Activated CD8-positive, alpha-beta memory T cell treated with anti-CD3 and anti-CD28 coated beads, Interleukin-2, amount 50 U/mL, for 48 hours (primary cell): ENCODE measurements at regions not wholly inside any gene's neighbourhood (a gene's known extent, or its start where the extent isn't known, plus 50 kb on each side); places are given as distances from the start of the nearest gene placed in this dataset.

Experiments used
- DNase-seq: peaks from one replicate; pipeline ENCODE4 v3.0.0-alpha.2; 2020

- no peak for DNase-seq
Measured at GRCh38 chr1:110763149-110763548, 88.4 kb upstream of the KCNA3 start.

- no peak for DNase-seq
Measured at GRCh38 chr1:110760321-110760720, 85.6 kb upstream of the KCNA3 start.

GRCh38 chr1:110756506-110756905 is 81.8 kb upstream of the KCNA3 start:
- no peak for DNase-seq

- no peak for DNase-seq
Measured at GRCh38 chr1:110752941-110753725, 78.4 kb upstream of the KCNA3 start.

- no peak for DNase-seq
Measured at GRCh38 chr1:110750562-110750961, 75.8 kb upstream of the KCNA3 start.

- DNase-seq: no peak
Measured at GRCh38 chr1:110749960-110750359, 75.2 kb upstream of the KCNA3 start.

DNA sequence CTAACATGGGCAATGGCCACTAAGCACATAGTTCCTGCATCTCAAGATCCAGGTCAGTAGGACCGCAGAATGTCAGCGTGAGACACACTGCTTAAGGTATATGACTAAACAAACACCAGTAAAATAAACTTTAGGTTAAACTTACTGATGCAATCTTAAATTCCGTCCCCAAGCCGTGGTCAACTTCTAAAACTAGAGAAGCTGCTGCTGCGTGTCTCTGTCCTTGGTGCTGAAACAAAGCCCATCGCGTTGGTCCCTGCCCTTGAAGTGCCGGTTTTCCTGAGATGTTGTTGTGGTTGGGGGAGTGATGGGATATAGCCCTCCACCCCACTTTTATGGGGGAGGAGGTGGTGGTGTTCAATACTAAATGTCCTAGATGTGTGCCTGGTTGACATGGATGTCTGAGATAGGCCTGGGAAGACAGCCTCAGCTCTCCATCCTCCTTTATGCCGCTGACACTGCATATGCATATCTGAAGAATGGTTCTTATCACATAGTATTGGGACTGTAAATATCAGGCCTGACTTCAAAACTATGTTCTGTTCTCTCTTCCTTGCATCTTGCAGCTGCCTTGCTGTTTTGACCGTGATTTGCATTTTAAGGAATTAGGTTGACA is 72.0 kb upstream of the KCNA3 start:
- DNase-seq: peak; percentile 72

DNA sequence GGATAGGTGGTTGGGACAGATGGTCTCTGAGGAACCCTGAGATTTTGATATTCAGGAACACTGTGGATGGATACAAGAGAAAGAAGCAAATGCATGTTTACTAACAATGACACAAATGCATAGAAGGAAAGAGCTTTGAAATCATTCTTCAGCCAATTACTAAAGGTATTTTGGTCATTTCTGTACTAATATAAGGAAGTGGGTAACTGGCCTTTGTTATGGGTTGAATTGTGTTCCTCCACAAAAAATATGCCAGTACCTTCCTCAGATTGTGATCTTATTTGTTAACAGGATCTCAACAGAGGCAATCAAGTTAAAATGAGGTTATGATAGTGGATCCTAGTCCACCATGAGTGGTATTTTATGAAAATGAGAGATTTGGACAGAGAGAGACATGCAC is 68.7 kb upstream of the KCNA3 start:
- DNase-seq: no peak

DNA sequence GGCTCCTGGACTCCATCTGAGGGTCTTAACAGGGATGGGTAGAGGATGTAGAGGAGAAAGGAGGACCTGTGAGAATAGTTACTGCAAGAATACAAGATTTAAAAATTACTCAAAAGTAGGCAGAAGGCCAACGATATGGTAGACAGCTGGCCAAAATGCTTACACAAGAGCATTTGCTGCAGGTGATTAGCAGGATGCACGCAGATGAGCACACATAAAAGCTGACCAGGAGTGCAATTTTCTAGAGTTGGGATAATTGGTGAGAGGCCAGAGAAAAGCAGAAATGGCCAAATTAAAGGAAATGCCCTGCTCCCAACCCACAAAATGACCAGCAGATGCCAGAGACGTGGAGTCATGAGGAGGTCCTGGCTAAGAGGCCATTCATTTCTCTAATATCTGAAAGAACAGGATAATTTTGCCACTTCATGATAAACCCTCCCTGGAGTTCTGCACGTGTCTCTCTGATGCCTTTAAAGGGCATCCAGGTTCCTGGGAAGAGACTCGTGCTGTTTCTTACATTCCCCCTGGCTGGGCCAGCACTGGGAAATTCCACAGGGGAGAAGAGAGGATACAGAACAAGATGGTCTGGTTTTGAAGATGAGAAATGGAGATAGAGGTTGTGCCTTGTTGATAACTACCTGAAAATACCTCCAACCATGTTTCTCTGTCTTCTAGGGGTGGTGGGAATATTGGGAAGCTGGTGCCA is 62.3 kb upstream of the KCNA3 start:
- no peak for DNase-seq

DNA sequence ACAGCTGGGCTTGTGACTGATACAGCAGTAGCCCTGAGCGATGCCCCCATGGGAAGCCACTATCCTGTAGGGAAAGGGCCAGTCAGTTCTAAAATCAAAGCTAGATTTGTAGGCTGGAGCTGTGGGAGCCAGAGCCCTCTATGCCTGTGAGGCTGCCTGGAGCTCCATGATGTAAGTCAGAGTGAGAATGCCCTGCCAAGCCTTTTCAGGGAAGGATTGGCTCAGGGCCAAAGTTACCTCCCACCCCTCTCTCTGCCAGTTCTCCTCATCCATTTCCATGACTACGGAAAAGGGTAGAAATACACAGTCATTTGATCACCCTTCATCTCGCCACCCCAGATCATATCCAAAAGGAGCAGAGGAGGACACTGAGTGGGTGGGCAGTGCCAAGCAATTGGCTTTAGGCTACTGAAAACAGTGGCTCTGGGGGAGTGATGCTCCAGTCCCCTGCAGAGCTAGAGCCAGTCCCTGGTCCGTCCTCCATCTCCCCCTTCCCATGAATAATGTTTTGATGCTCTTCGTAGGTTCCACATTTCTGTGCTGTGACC is 59.5 kb upstream of the KCNA3 start:
- DNase-seq: no peak

GRCh38 chr1:110731529-110731928 is 56.8 kb upstream of the KCNA3 start:
- no peak for DNase-seq

- DNase-seq: no peak
Measured at GRCh38 chr1:110728388-110729001, 53.8 kb upstream of the KCNA3 start.

GRCh38 chr1:110727246-110727645 is 52.5 kb upstream of the KCNA3 start:
- no peak for DNase-seq

DNA sequence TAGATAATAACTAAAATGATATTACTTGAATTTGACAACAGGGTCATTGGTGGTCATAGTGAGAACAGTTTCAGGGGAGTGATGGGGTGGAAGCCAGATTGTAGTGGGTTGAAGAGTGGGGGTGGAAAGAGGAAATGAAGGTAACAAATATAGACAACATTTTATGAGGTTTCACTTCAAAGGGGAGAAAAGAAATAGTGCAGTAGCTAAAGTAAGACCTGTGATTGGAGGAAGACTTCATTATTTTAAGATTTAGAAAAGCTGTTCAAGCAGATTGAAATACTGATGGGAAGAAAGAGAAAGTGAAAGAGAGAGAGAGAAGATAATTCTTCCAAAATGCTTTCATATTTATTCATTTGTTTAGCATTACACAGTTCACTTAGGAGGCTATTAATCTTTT is 52.0 kb upstream of the KCNA3 start:
- DNase-seq: no peak
